HG03565 (cell line): ENCODE measurements at regions not wholly inside any gene's neighbourhood (a gene's known extent, or its start where the extent isn't known, plus 50 kb on each side); places are given as distances from the start of the nearest gene placed in this dataset.

ENCODE experiments used
- ATAC-seq: cut with Tn5 transposase; IDR thresholded peaks from one replicate; pipeline ENCODE4 v1.9.1; 2021; ENCODE audit warnings: mild to moderate bottlenecking, moderate library complexity; ENCODE audit not compliant: unreplicated experiment

DNA sequence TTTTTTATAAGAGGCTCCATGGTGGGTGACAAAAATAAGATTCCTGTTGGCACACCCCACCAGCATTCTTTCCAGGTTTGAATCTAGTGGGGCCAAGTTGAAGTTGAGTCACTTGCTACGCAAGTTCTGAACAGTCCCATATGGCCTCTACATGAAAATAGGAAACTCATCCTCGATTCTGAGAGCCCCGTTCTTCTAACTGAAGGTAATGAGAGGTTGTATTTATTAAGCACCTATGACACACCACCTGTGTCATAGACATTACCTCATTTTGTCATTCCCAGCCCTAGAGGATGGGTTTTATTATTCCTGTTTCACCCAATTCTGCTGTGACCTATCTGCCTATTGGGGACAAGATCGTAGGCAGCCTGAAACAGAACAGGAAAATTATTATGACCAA is 131.7 kb downstream of the ACTL7B start:
- ATAC-seq: no peak

- ATAC-seq: no peak
Observed at GRCh38 chr9:108722396-108722795, 133.4 kb downstream of the ACTL7B start.

GRCh38 chr9:108720191-108720642 is 135.6 kb downstream of the ACTL7B start:
- ATAC-seq: no peak

GRCh38 chr9:108710424-108710823 is 145.4 kb downstream of the ACTL7B start:
- ATAC-seq: no peak

DNA sequence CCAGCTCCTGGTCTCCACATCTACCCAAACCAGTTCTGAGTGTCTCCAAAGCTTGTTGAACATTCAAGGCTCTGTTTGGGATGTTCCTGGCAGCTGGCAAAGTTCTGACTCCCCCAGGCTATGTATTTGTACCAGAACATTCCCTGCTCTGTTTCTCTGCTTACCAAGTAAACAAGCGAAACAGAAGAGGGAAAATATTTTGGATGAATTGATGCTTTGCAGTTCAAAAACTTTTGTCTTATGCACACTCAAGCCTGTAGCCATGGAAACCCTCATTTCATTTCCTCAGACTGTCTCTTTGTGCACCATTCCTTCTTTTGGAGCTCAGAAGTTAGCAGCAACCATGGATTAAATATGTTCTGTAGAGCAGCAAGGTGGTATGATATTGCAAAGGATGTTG is 145.8 kb downstream of the ACTL7B start:
- ATAC-seq: no peak

GRCh38 chr9:108709126-108709525 is 146.7 kb downstream of the ACTL7B start:
- no peak for ATAC-seq

DNA sequence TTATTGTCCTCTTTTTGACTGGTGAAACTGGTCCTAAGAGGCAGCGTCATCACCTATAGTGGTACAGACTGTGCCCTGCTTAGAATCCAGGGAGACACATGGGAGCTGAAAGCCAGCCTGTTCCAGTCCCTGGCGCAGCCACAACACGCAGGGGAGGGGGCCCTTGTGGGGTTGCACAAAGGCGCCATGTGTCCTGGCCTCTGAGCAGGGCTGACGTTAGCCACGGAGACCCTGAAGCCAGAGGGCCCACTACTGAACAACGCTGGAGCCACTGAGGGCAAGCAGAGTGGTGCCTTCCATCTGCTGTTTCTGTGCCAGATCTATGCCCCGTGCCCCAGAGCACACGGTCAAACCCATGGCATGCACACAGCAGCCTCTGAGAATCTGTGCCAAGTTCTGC is 147.3 kb downstream of the ACTL7B start:
- ATAC-seq: no peak

DNA sequence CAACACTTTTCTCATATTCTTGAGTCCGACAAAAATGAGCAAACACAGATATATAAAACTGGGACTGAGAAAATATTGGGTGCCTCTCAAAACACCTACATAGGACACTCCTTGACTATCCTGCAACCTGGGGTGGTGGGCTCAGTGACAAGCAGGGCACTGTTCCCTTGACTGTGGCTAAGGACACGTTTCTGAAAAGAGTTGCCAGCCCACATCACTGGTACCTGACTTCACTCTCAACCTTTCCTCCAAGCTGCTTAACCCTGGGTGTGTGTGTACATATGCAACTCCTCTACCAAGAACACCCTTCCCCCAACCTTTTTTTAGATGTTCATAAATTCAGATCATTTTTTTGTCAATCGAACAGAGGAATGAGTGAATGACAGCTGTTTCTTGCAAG is 148.7 kb downstream of the ACTL7B start:
- no peak for ATAC-seq

GRCh38 chr9:108704156-108704852 is 151.5 kb downstream of the ACTL7B start:
- no peak for ATAC-seq

DNA sequence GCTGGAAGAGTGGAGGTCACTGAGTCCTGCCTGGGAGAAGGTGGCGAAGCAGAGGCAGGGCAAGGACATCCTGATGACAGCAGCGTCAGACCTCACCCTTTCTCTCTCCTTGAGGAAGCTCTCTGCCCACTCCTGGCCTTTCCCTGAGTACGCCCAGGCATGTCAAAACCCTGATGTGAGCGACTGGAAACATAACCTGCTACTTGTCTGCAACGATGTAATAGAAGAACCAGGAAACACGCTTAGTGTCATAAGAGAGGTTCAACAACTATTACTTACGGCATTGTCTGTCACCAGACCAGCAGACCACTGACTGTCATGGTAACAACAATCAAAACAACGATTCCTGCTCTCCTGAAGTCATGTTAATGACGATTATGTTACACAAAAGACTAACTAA is 152.4 kb downstream of the ACTL7B start:
- no peak for ATAC-seq

DNA sequence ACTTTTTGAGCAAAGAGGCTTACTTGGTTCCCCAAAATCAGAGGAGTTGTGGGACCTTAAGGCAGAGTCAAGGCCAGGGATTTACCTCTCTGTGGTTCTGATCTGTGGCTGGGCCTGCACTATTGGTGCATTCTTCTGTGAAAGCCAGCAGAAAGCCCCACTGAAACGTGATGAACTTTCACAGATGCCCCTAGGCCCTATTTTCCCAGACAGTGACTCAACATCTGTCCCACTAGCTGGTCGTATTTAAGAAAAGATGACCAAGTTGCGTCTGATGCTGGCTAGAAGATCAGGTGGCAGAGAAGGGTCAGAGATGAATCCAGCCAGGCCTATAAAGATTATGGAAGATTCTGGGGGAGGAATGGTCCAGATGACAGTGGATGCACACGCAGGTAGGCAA is 153.1 kb downstream of the ACTL7B start:
- ATAC-seq: no peak

GRCh38 chr9:108698801-108699200 is 157.0 kb downstream of the ACTL7B start:
- no peak for ATAC-seq

GRCh38 chr9:108698231-108698630 is 157.6 kb downstream of the ACTL7B start:
- no peak for ATAC-seq

DNA sequence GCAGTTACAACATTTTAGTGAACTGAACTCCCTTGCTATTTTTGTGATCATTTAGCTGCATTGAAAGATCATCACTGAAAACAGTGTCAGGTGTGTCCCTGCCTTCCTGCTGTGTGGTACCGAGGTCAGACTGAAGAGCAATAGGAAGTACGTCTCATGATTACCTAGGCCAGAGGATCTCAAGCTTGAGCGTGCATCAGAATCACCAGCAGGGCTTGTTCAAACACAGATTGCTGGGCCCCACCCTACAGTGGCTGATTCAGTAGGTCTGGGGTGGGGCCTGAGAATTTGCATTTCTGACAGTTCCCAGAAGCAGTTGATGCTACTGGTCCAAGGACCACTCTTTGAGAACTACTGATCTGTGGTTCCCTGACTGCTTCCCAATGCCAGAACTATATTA is 159.6 kb downstream of the ACTL7B start:
- ATAC-seq: no peak

GRCh38 chr9:108694170-108694569 is 161.6 kb downstream of the ACTL7B start:
- no peak for ATAC-seq

GRCh38 chr9:108691614-108692013 is 164.2 kb downstream of the ACTL7B start:
- ATAC-seq: no peak

GRCh38 chr9:108688676-108689075 is 167.1 kb downstream of the ACTL7B start:
- no peak for ATAC-seq

DNA sequence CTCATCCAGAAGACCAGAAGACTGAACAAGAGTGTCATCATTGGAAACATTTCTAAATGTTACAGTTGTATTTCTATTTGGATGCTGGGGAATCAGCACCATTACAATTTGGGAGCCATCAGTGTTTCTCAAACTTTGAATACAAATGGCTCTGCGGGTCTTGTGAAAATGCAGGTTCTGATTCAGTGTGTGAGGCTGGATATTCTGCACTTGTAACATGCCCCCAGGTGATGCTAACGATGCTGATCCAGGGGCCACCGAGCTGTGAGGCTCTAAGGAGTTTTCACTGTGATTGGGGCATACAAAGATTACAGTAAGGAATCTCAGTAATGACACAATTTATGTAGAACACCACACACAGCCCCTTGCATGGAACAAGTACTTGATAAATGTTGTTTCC is 167.7 kb downstream of the ACTL7B start:
- no peak for ATAC-seq

GRCh38 chr9:108687006-108687987 is 168.5 kb downstream of the ACTL7B start:
- no peak for ATAC-seq

DNA sequence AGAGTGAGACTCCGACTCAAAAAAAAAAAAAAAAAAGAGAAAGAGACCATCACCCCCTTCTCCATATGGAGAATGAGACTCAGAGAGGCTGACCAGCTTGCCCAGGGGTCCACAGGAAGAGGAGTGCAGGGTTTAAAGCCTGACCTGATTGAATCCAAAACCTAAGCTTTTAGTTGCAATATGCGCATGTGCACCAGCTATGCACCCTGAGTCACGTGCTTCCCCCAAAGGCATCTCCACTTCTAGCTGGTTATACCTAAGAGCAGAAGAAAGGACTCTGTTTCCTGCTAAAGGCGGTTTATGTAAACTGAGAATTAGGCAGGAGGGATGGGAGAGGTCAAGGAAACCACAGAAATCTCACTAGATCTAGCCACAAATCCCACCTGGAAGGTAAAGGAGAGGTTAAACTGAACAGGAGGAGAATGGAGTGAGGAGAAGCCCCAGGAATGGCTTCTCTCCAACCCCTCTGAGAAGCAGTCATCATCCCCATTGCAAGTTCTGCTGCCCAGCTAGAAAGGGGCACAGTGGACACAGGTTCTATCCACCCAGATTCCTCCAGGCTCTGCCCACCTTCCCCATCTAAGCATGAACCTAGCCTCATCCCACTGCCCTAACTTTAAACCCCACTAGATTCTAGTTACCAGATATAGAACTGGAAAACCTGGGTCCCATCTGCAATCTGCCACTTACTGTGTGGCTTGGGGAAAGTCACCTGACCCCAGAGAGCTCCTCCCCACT is 171.3 kb downstream of the ACTL7B start:
- no peak for ATAC-seq

DNA sequence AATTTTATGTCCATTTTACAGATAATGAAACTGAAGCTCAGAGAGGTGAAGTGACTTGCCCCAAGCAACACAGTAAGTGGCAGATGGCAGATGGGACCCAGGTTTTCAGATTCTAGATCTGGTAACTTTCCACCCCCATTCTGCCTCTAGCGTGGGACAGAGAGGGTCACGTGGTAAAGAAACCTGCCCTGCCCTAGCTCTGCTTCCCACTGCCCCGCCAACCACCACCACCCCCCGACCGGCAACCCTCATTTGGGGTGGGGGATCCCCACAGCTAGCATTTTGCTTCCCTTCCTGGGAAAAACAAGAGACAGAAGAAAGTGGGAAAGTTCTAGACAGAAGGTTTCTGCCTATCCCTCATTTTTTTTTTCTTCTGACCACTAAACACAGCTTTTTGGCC is 172.5 kb downstream of the ACTL7B start:
- no peak for ATAC-seq
